ENCODE measurements at regions not wholly inside any gene's neighbourhood (a gene's known extent, or its start where the extent isn't known, plus 50 kb on each side); places are given as distances from the start of the nearest gene placed in this dataset.

- no peaks in the 10 kb centered on the region for H3K4me1 ChIP-seq (ENCODE audit: control insufficient read depth in 1 of 2, insufficient read depth in 2 of 2, low read length in 2 of 2)
- BruUV-seq (replicated peaks): no TSS peak
- H3K9ac ChIP-seq (ENCODE audit: low read length): no peak overlapping the region
- ChIA-PET POLR2A (no interaction called here), RAD21 (ENCODE audit: low non-redundant PET in 1 of 2, low total read pairs in 2 of 2, uncharacterized antibody in 2 of 2, unreplicated experiment in 2 of 2) (interaction anchor here in 1 of 2 experiments (0.6 kb wide), 1 partner anchor 374 kb away, joined by 7 read pairs; no protein-coding TSS in a partner anchor), CTCF (interaction anchor here (1.4 kb wide), 1 partner anchor 33 kb away, joined by 5 read pairs; no protein-coding TSS in a partner anchor)
- DNase-seq (ENCODE audit: low read depth, low spot score) (no peak), ATAC-seq (no peak)
- no peak overlapping the region for H2AFZ ChIP-seq (ENCODE audit: low read depth, low read length, poor library complexity, severe bottlenecking)
- peaks cover 0 to 10% of the 10 kb centered on the region in 2 experiments; a peak in 1 of 4 replicates for H3K9me3 ChIP-seq (ENCODE audit: control insufficient read depth in 1 of 2, insufficient read depth in 1 of 2, low read depth in 1 of 2, low read length in 2 of 2)
- no peak overlapping the region for H3K4me2 ChIP-seq (ENCODE audit: low read length)
- no peaks in the 10 kb centered on the region for H4K20me1 ChIP-seq (ENCODE audit: insufficient read depth)
- H3K36me3 ChIP-seq (ENCODE audit: control insufficient read depth in 1 of 2, insufficient read depth in 2 of 2, low read length in 2 of 2): no peaks in the 10 kb centered on the region
- intact Hi-C loops (cut with micrococcal nuclease): no loop called here
- no peaks in the 10 kb centered on the region for H3K27me3 ChIP-seq (ENCODE audit: insufficient read depth, low read length)
- H3K9me2 ChIP-seq (ENCODE audit: insufficient read depth): no peaks in the 10 kb centered on the region
- H3K27ac ChIP-seq (ENCODE audit: low read depth, low read length): no peak overlapping the region
- TF ChIP-seq JUND (IDR thresholded peaks at IDR 0.05) (no peak), CEBPB (IDR thresholded peaks at IDR 0.05; ENCODE audit: low read depth) (no peak), SP1 (IDR thresholded peaks at IDR 0.05; ENCODE audit: low read depth) (no peak), ELF1 (IDR thresholded peaks at IDR 0.05; ENCODE audit: borderline replicate concordance, low read depth) (no peak), MAX (IDR thresholded peaks at IDR 0.05) (no peak), POLR2AphosphoS5 (IDR thresholded peaks at IDR 0.05; ENCODE audit: low read depth, low read length) (no peak), CTCF (IDR thresholded peaks at IDR 0.05 in 2 of 3, conservative IDR thresholded peaks at IDR 0.05 in 1 of 3; ENCODE audit: borderline replicate concordance in 1 of 3, insufficient read depth in 1 of 3, low read depth in 2 of 3, low read length in 2 of 3) (no peak), RAD21 (IDR thresholded peaks at IDR 0.05; ENCODE audit: low read depth) (no peak), SIN3A (IDR thresholded peaks at IDR 0.05; ENCODE audit: low read depth) (no peak), EGR1 (IDR thresholded peaks at IDR 0.05; ENCODE audit: low read depth) (no peak), ZFX (IDR thresholded peaks at IDR 0.05) (no peak), ZBTB33 (IDR thresholded peaks at IDR 0.05; ENCODE audit: extremely low read depth, insufficient replicate concordance, low read length) (no peak), SRF (IDR thresholded peaks at IDR 0.05; ENCODE audit: low read depth) (no peak), CBX3 (IDR thresholded peaks at IDR 0.05; ENCODE audit: low read depth) (no peak), ZNF274 (IDR thresholded peaks at IDR 0.05; ENCODE audit: low read depth, low read length) (no peak), TCF7L2 (IDR thresholded peaks at IDR 0.05; ENCODE audit: borderline replicate concordance, extremely low read depth, insufficient read depth, insufficient read length) (no peak), YY1 (IDR thresholded peaks at IDR 0.05; ENCODE audit: extremely low read depth, insufficient replicate concordance, low read depth, low read length) (no peak)
- TF ChIP-seq, protein P1, sequence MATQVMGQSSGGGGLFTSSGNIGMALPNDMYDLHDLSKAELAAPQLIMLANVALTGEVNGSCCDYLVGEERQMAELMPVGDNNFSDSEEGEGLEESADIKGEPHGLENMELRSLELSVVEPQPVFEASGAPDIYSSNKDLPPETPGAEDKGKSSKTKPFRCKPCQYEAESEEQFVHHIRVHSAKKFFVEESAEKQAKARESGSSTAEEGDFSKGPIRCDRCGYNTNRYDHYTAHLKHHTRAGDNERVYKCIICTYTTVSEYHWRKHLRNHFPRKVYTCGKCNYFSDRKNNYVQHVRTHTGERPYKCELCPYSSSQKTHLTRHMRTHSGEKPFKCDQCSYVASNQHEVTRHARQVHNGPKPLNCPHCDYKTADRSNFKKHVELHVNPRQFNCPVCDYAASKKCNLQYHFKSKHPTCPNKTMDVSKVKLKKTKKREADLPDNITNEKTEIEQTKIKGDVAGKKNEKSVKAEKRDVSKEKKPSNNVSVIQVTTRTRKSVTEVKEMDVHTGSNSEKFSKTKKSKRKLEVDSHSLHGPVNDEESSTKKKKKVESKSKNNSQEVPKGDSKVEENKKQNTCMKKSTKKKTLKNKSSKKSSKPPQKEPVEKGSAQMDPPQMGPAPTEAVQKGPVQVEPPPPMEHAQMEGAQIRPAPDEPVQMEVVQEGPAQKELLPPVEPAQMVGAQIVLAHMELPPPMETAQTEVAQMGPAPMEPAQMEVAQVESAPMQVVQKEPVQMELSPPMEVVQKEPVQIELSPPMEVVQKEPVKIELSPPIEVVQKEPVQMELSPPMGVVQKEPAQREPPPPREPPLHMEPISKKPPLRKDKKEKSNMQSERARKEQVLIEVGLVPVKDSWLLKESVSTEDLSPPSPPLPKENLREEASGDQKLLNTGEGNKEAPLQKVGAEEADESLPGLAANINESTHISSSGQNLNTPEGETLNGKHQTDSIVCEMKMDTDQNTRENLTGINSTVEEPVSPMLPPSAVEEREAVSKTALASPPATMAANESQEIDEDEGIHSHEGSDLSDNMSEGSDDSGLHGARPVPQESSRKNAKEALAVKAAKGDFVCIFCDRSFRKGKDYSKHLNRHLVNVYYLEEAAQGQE (IDR thresholded peaks at IDR 0.05; ENCODE audit: low read depth): no peak
- H3K4me3 ChIP-seq (replicated peaks in 1 of 2; ENCODE audit: low read depth in 1 of 2, low read length in 2 of 2): no peak overlapping the region
- H3K79me2 ChIP-seq (ENCODE audit: insufficient read depth, low read length): no peaks in the 10 kb centered on the region
Observed at GRCh38 chr2:121161272-121161671, 123.7 kb downstream of the TFCP2L1 start.
